Ectodermal cell (in vitro differentiated cells): ENCODE measurements at regions not wholly inside any gene's neighbourhood (a gene's known extent, or its start where the extent isn't known, plus 50 kb on each side); places are given as distances from the start of the nearest gene placed in this dataset.

Experiments
- H3K27ac ChIP-seq: 2 replicates; pipeline ENCODE4 v1.7.0; 2013; ENCODE audit warnings: mild to moderate bottlenecking, low read depth, low read length; ENCODE audit not compliant: insufficient read depth, poor library complexity, severe bottlenecking
- H3K27me3 ChIP-seq: 2 replicates; pipeline ENCODE4 v1.7.0; 2013; ENCODE audit warnings: mild to moderate bottlenecking, low read length; ENCODE audit not compliant: insufficient read depth, control insufficient read depth, poor library complexity, severe bottlenecking
- H3K36me3 ChIP-seq: one replicate; pipeline ENCODE4 v1.7.0; 2013; ENCODE audit warnings: low read length; ENCODE audit not compliant: control insufficient read depth, insufficient read depth
- H3K4me1 ChIP-seq: one replicate; pipeline ENCODE4 v1.7.0; 2013; ENCODE audit warnings: low read length; ENCODE audit not compliant: control insufficient read depth, insufficient read depth
- H3K4me3 ChIP-seq: 2 replicates; pipeline ENCODE4 v1.7.0; 2013; ENCODE audit warnings: low read depth, low read length, control low read depth; ENCODE audit not compliant: insufficient read depth
- H3K9me3 ChIP-seq: 2 replicates; pipeline ENCODE4 v1.7.0; 2013; ENCODE audit warnings: mild to moderate bottlenecking, low read length, moderate library complexity; ENCODE audit not compliant: control insufficient read depth
- WGBS, 2 experiments: methylation state at CpG; one replicate each; pipeline ENCODE4 v1.1.7; 2013; ENCODE audit warnings: missing lambda C conversion rate in 2 of 2; 5-methylcytosine and 5-hydroxymethylcytosine counted together

- WGBS, 2 experiments = 92 to 98% methylated on average over 4 of the region's 4 CpGs
- H3K27ac ChIP-seq = no peak overlapping the region
- no peaks in the 10 kb centered on the region for H3K27me3 ChIP-seq
- no peaks in the 10 kb centered on the region for H3K4me1 ChIP-seq
- no peaks in the 10 kb centered on the region for H3K9me3 ChIP-seq
- no peaks in the 10 kb centered on the region for H3K36me3 ChIP-seq
- no peak overlapping the region for H3K4me3 ChIP-seq
Measured at GRCh38 chr2:204012072-204012653, 75.6 kb downstream of the ICOS start.

GRCh38 chr2:204015118-204015843 is 78.7 kb downstream of the ICOS start:
- H3K4me1 ChIP-seq = no peaks in the 10 kb centered on the region
- H3K9me3 ChIP-seq = no peaks in the 10 kb centered on the region
- no peaks in the 10 kb centered on the region for H3K36me3 ChIP-seq
- no peaks in the 10 kb centered on the region for H3K27me3 ChIP-seq
- H3K4me3 ChIP-seq = no peak overlapping the region
- 93 to 97% methylated on average over 7 to 8 of the region's 8 CpGs for WGBS, 2 experiments
- no peak overlapping the region for H3K27ac ChIP-seq

GRCh38 chr2:204018717-204019116 is 82.2 kb downstream of the ICOS start:
- no peaks in the 10 kb centered on the region for H3K36me3 ChIP-seq
- no peaks in the 10 kb centered on the region for H3K27me3 ChIP-seq
- no peak overlapping the region for H3K27ac ChIP-seq
- H3K9me3 ChIP-seq = no peaks in the 10 kb centered on the region
- H3K4me1 ChIP-seq = no peaks in the 10 kb centered on the region
- WGBS, 2 experiments = 94 to 96% methylated on average over 6 of the region's 6 CpGs
- no peak overlapping the region for H3K4me3 ChIP-seq

DNA sequence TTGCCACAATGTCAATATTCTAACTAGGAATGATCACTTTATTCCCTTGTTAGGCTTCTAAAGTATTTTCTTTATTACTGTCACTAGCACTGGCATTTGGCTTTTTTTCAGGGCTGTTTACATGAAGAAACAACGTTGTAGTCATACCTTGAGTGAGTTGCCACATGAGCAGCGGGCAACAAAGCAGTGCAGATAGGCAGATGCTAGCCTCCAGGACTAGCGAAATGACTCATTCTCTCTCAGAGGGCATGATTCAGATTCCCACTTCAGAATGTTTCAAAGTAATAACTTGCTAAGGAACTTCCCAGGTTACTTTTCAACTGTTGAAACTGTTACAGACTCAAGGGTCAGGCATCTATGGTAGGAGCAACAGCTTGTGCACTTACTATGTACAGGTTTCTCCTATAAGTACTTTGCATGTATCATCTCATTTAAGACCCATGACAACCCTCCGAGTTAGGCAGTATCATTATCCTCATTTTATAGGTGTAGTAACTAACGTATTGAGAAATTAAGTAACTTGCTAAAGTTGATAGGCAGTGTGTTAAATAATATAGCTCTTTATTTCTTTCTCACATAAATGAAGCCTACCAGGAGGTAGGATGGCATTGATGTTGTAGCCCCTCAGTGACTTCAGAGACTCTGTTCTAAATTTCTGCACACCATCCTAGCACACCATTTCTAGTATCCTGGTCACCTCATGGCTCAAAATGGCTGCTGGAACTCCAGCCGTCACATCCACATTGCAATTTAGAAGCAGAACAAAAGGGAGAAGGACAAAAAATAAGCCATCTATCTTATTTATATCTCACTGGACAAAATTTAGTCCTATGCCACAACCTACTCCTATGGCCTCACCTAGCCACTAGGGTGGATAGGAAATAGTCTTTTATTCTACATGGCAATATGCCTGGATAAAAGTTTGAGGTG is 83.3 kb downstream of the ICOS start:
- no peaks in the 10 kb centered on the region for H3K9me3 ChIP-seq
- no peak overlapping the region for H3K27ac ChIP-seq
- no peaks in the 10 kb centered on the region for H3K27me3 ChIP-seq
- no peak overlapping the region for H3K4me3 ChIP-seq
- H3K36me3 ChIP-seq = no peaks in the 10 kb centered on the region
- WGBS, 2 experiments = 93 to 94% methylated on average over 4 to 6 of the region's 6 CpGs
- no peaks in the 10 kb centered on the region for H3K4me1 ChIP-seq

DNA sequence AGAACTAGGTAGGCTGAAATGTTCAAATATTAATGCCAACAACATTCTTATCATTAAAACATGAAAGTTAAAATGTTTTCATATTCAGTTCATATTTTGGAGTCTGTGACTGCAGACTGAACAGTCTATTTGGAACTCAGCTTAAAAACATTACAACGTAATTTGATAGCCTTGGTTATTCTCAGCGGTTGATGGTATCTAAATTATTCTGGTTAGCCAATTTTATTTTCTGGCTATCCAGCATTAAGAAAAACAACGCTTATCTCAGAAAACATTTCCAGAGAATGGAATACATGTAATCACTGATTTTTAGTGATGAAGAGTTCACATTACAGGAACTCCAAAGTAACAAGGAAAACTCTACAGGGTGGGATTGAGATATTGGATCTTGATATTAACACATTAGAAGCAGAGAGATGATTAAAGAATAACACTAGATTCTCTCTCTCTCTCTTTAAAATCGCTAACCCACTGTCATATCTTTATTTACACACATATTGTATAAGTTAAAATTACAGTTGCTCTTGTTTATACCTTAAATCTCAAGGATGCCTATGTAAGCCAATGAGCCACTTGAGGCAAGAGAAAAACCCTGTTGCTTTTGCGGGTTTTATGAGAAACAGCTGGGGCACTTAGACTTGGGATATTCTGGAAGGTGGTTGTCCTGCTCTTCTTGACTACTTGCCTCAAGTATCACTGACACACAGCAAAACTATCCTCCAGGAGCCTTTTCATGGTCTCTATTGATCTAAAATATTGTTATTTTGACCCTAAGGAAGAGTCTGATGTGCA is 84.9 kb downstream of the ICOS start:
- H3K9me3 ChIP-seq = no peaks in the 10 kb centered on the region
- no peak overlapping the region for H3K4me3 ChIP-seq
- no peaks in the 10 kb centered on the region for H3K4me1 ChIP-seq
- no peak overlapping the region for H3K27ac ChIP-seq
- no peaks in the 10 kb centered on the region for H3K36me3 ChIP-seq
- H3K27me3 ChIP-seq = no peaks in the 10 kb centered on the region
- 95% methylated on average over 3 to 5 of the region's 5 CpGs for WGBS, 2 experiments

DNA sequence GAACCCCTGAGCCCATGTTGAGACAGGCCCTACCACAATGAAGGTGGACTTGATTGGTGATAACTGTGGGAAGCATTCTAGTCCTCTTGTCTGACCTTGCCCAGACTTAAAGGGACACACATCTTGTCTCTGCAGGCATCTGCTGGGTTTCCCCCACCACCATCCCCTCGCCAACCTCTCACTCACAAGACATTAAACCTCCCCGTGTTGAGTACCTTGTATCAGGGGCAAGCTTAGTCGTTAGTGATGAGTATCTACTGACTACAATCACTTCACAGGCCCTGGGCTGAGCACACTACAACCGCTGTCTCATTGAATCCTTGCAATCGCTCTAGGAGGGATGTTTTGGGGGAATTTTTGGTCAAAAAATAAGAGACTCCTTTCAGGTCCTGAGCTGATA is 86.0 kb downstream of the ICOS start:
- Histone ChIP-seq H3K27ac (no peak overlapping the region), H3K27me3 (no peaks in the 10 kb centered on the region), H3K4me1 (no peaks in the 10 kb centered on the region), H3K36me3 (no peaks in the 10 kb centered on the region), H3K4me3 (no peak overlapping the region), H3K9me3 (no peaks in the 10 kb centered on the region)
- WGBS, 2 experiments = 90 to 93% methylated on average over 5 of the region's 5 CpGs

DNA sequence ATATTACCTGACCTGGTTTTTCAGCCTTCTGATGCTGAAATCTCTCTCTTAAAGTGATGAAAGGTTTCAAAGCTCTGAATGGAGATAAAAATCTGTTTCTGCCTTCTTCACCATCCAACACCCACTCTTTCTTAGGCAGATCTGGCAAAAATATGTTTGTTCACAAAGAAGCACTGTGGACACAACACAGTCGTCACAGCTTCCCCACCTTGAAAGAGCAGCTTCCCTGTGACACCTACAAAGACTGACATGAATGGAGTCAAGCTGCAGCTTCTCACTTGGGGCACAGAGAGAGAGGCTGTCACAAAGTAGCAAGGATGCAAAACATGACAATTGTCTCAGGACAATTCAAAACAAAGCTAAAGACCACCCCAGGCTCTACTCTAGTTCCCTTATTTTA is 86.5 kb downstream of the ICOS start:
- H3K4me3 ChIP-seq = no peak overlapping the region
- no peak overlapping the region for H3K27ac ChIP-seq
- H3K36me3 ChIP-seq = no peaks in the 10 kb centered on the region
- WGBS, 2 experiments = 16 to 59% methylated on average over 1 of the region's 1 CpG
- no peaks in the 10 kb centered on the region for H3K9me3 ChIP-seq
- no peaks in the 10 kb centered on the region for H3K27me3 ChIP-seq
- H3K4me1 ChIP-seq = no peaks in the 10 kb centered on the region

DNA sequence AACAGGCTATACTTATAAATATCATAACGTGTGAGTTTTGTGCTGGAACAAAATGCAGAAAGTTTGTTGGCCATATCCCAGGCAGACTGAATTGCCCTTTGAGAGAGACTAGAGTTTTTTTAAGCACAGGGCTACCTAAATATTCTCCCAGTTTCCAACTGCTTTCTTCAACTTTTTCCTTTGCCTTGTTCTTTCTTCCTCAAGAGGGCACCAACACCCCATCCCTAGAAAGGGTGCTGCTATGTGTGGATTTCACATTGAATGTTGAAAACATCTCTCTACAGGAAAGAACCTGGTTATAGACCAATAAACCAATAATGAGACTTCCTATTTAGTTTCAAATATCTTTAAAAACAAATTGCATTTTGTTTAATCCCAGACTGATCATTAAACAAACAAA is 87.9 kb downstream of the ICOS start:
- Histone ChIP-seq H3K9me3 (no peaks in the 10 kb centered on the region), H3K4me3 (no peak overlapping the region), H3K36me3 (no peaks in the 10 kb centered on the region), H3K27ac (no peak overlapping the region), H3K4me1 (no peaks in the 10 kb centered on the region), H3K27me3 (no peaks in the 10 kb centered on the region)
- 7% methylated on average over 1 of the region's 1 CpG; no CpG with 5 or more reads in 1 of the 2 experiments for WGBS, 2 experiments

GRCh38 chr2:204024906-204025475 is 88.4 kb downstream of the ICOS start:
- Histone ChIP-seq H3K4me3 (no peak overlapping the region), H3K4me1 (no peaks in the 10 kb centered on the region), H3K27ac (no peak overlapping the region), H3K36me3 (no peaks in the 10 kb centered on the region), H3K27me3 (no peaks in the 10 kb centered on the region), H3K9me3 (no peaks in the 10 kb centered on the region)
- 92 to 95% methylated on average over 5 to 6 of the region's 6 CpGs for WGBS, 2 experiments
